ENCODE measurements at regions not wholly inside any gene's neighbourhood (a gene's known extent, or its start where the extent isn't known, plus 50 kb on each side); places are given as distances from the start of the nearest gene placed in this dataset.

DNA sequence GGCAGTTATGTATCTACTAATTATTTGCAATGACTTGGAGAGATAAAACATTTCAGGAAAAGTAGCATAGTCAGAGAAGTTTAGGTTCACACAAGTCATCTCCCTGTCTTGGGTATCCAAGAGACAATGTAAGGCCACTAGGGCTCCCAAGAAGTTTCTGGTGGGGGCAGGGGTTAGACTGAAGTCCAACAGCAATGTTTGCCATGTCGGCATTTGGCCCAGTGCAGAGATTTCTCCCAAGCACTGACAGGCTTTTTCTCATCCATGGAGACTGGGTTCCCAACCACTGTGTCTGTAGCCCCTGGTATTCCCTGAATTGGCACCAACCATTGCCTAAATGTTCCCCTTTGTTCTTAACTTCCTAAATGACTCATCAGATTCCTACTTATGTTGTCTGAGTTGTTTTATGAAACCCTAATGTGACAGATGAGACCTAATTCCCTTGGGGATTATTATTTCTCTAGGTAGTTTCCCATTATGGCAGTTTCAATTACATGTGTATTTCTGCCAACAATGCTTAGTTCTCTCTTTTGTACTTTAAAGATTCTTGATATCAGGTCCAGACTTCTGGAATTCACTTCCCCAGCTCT lies 103.6 kb upstream of the EGFLAM start:
- no peak for TF ChIP-seq CTCF (IDR thresholded peaks at IDR 0.05)
- TF ChIP-seq POLR2A (IDR thresholded peaks at IDR 0.05): no peak
- TF ChIP-seq POLR2AphosphoS5 (IDR thresholded peaks at IDR 0.05): no peak
- Histone ChIP-seq H3K27ac (no peak overlapping the region), H3K4me1 (no peaks in the 10 kb centered on the region), H3K27me3 (no peaks in the 10 kb centered on the region), H3K4me3 (no peak overlapping the region), H3K9me3 (no peaks in the 10 kb centered on the region), H3K36me3 (no peaks in the 10 kb centered on the region)
- DNase-seq (ENCODE audit: low spot score in 2 of 2): no peak
- intact Hi-C loops (cut with DNase I; ENCODE audit: low total_unique reads): no loop called here

- no peak for DNase-seq (ENCODE audit: low spot score in 2 of 2)
- no peaks in the 10 kb centered on the region for H3K36me3 ChIP-seq
- no peaks in the 10 kb centered on the region for H3K9me3 ChIP-seq
- H3K27ac ChIP-seq: no peak overlapping the region
- no peak overlapping the region for H3K4me3 ChIP-seq
- intact Hi-C loops (cut with DNase I; ENCODE audit: low total_unique reads): no loop called here
- no peaks in the 10 kb centered on the region for H3K4me1 ChIP-seq
- TF ChIP-seq CTCF (IDR thresholded peaks at IDR 0.05) (no peak), POLR2A (IDR thresholded peaks at IDR 0.05) (no peak), POLR2AphosphoS5 (IDR thresholded peaks at IDR 0.05) (no peak)
- no peaks in the 10 kb centered on the region for H3K27me3 ChIP-seq
Observed at GRCh38 chr5:38151878-38152277, 106.5 kb upstream of the EGFLAM start.

GRCh38 chr5:38149815-38150195 lies 108.6 kb upstream of the EGFLAM start:
- Histone ChIP-seq H3K27ac (no peak overlapping the region), H3K9me3 (no peaks in the 10 kb centered on the region), H3K27me3 (no peaks in the 10 kb centered on the region), H3K36me3 (no peaks in the 10 kb centered on the region), H3K4me3 (no peak overlapping the region), H3K4me1 (no peaks in the 10 kb centered on the region)
- no peak for DNase-seq (ENCODE audit: low spot score in 2 of 2)
- intact Hi-C loops (cut with DNase I; ENCODE audit: low total_unique reads): no loop called here
- no peak for TF ChIP-seq POLR2AphosphoS5 (IDR thresholded peaks at IDR 0.05)
- TF ChIP-seq CTCF (IDR thresholded peaks at IDR 0.05): no peak

- Histone ChIP-seq H3K36me3 (no peaks in the 10 kb centered on the region), H3K27ac (no peak overlapping the region), H3K27me3 (no peaks in the 10 kb centered on the region), H3K4me1 (no peaks in the 10 kb centered on the region), H3K4me3 (no peak overlapping the region), H3K9me3 (no peaks in the 10 kb centered on the region)
- TF ChIP-seq POLR2AphosphoS5 (IDR thresholded peaks at IDR 0.05) (no peak), CTCF (IDR thresholded peaks at IDR 0.05) (no peak), POLR2A (IDR thresholded peaks at IDR 0.05) (no peak)
- intact Hi-C loops (cut with DNase I; ENCODE audit: low total_unique reads): no loop called here
- DNase-seq (ENCODE audit: low spot score in 2 of 2): no peak
Observed at GRCh38 chr5:38148021-38148625, 110.2 kb upstream of the EGFLAM start.

GRCh38 chr5:38143384-38143783 lies 115.0 kb upstream of the EGFLAM start:
- Histone ChIP-seq H3K9me3 (no peaks in the 10 kb centered on the region), H3K4me1 (no peaks in the 10 kb centered on the region), H3K36me3 (no peaks in the 10 kb centered on the region), H3K27me3 (no peaks in the 10 kb centered on the region), H3K27ac (no peak overlapping the region), H3K4me3 (no peak overlapping the region)
- no peak for DNase-seq (ENCODE audit: low spot score in 2 of 2)
- intact Hi-C loops (cut with DNase I; ENCODE audit: low total_unique reads): no loop called here
- TF ChIP-seq POLR2AphosphoS5 (IDR thresholded peaks at IDR 0.05): no peak
- no peak for TF ChIP-seq CTCF (IDR thresholded peaks at IDR 0.05)
- no peak for TF ChIP-seq POLR2A (IDR thresholded peaks at IDR 0.05)

All from breast epithelium (tissue), 4 donors.